Tibial artery (tissue), 4 donors: ENCODE measurements at regions not wholly inside any gene's neighbourhood (a gene's known extent, or its start where the extent isn't known, plus 50 kb on each side); places are given as distances from the start of the nearest gene placed in this dataset.

Experiments
- DNase-seq, 2 donors: peaks; one replicate each; pipeline ENCODE4 v3.0.0-alpha.2; 2019
- H3K27ac ChIP-seq, 2 donors: fragments of 200-600 bp; sonication (generic) in 1 of 2; 1 replicate in 1 of 2; 2 replicates in 1 of 2; pipeline ENCODE4 v1.5.1; 2018 to 2019; ENCODE audit warnings: mild to moderate bottlenecking in 1 of 2
- H3K27me3 ChIP-seq, 2 donors: fragments of 200-600 bp; sonication (generic) in 1 of 2; one replicate each; pipeline versions ENCODE4 v1.5.1 to v1.6.0; 2016 to 2019
- H3K36me3 ChIP-seq, 3 donors: fragments of 200-600 bp; sonication (generic) in 2 of 3; one replicate each; pipeline ENCODE4 v1.5.1; 2016 to 2019; ENCODE audit warnings: mild to moderate bottlenecking in 2 of 3
- H3K4me1 ChIP-seq, 4 donors: fragments of 200-600 bp; sonication (generic) in 2 of 4; 1 replicate in 3 of 4; 2 replicates in 1 of 4; pipeline ENCODE4 v1.5.1; 2016 to 2019
- H3K4me3 ChIP-seq, 2 donors: fragments of 200-600 bp; sonication (generic) in 1 of 2; 1 replicate in 1 of 2; 2 replicates in 1 of 2; pipeline ENCODE4 v1.5.1; 2018 to 2019; ENCODE audit warnings: mild to moderate bottlenecking in 2 of 2
- H3K9me3 ChIP-seq, 3 donors: fragments of 200-600 bp; sonication (generic) in 1 of 3; one replicate each; pipeline ENCODE4 v1.5.1; 2016 to 2019
- intact Hi-C: fragments of 100-400 bp; cut with DNase I; formaldehyde crosslinking; loops from one replicate; pipeline ENCODE4 v1.15.0; 2023; ENCODE audit warnings: low total_unique reads
- TF ChIP-seq, protein P1 (sequence below), 2 experiments: fragments of 200-600 bp in 1 of 2; fragments of 450-650 bp in 1 of 2; IDR thresholded peaks; one replicate each; pipeline ENCODE4 v1.5.1; 2017 to 2019; ENCODE audit warnings: antibody characterized with exemption in 2 of 2, mild to moderate bottlenecking in 1 of 2, moderate library complexity in 1 of 2

- intact Hi-C loops, result no loop called here
- no peaks in the 10 kb centered on the region for H3K27me3 ChIP-seq
- no peak for DNase-seq
- H3K36me3 ChIP-seq, result no peaks in the 10 kb centered on the region
- TF ChIP-seq, protein P1, sequence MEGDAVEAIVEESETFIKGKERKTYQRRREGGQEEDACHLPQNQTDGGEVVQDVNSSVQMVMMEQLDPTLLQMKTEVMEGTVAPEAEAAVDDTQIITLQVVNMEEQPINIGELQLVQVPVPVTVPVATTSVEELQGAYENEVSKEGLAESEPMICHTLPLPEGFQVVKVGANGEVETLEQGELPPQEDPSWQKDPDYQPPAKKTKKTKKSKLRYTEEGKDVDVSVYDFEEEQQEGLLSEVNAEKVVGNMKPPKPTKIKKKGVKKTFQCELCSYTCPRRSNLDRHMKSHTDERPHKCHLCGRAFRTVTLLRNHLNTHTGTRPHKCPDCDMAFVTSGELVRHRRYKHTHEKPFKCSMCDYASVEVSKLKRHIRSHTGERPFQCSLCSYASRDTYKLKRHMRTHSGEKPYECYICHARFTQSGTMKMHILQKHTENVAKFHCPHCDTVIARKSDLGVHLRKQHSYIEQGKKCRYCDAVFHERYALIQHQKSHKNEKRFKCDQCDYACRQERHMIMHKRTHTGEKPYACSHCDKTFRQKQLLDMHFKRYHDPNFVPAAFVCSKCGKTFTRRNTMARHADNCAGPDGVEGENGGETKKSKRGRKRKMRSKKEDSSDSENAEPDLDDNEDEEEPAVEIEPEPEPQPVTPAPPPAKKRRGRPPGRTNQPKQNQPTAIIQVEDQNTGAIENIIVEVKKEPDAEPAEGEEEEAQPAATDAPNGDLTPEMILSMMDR (IDR thresholded peaks at IDR 0.05), result no peak
- peaks cover 0 to 4% (median 0%) of the 10 kb centered on the region in 4 donors for H3K4me1 ChIP-seq
- H3K9me3 ChIP-seq, result no peaks in the 10 kb centered on the region
- no peak overlapping the region for H3K4me3 ChIP-seq
- peak overlapping the region in 1 of 2 donors; percentile 5 for H3K27ac ChIP-seq
These were observed 466.6 kb upstream of the DAB2 start for GRCh38 chr5:39891376-39891775.

DNA sequence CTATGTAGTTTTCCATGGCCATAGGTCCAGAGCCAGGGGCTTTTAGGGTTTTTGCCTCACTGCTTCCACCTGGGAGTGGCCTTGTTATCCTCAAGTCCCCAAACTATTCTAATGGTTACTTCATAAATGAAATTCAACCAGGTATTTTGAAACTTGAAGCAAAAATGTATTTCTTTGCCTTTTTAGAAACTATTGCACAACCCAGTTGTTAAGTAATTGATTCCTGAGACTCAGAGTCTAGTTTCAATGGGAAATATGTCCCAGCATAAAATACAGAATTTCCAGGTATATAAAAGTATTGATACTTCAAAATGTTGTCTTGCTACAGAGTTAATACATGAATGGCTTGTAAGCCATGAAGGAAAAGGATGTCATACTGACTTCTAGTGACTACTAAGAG lies 456.2 kb upstream of the DAB2 start:
- Histone ChIP-seq H3K9me3 (no peaks in the 10 kb centered on the region), H3K27me3 (no peaks in the 10 kb centered on the region), H3K36me3 (no peaks in the 10 kb centered on the region), H3K4me1 (no peaks in the 10 kb centered on the region), H3K4me3 (no peak overlapping the region), H3K27ac (no peak overlapping the region)
- DNase-seq, result no peak
- intact Hi-C loops, result no loop called here
- TF ChIP-seq, protein P1 (IDR thresholded peaks at IDR 0.05), result no peak

GRCh38 chr5:39877479-39877878 lies 452.7 kb upstream of the DAB2 start:
- H3K36me3 ChIP-seq, result no peaks in the 10 kb centered on the region
- DNase-seq, result no peak
- TF ChIP-seq, protein P1 (IDR thresholded peaks at IDR 0.05), result no peak
- no peaks in the 10 kb centered on the region for H3K27me3 ChIP-seq
- no peaks in the 10 kb centered on the region for H3K4me1 ChIP-seq
- H3K27ac ChIP-seq, result no peak overlapping the region
- H3K9me3 ChIP-seq, result no peaks in the 10 kb centered on the region
- intact Hi-C loops, result no loop called here
- H3K4me3 ChIP-seq, result no peak overlapping the region

DNA sequence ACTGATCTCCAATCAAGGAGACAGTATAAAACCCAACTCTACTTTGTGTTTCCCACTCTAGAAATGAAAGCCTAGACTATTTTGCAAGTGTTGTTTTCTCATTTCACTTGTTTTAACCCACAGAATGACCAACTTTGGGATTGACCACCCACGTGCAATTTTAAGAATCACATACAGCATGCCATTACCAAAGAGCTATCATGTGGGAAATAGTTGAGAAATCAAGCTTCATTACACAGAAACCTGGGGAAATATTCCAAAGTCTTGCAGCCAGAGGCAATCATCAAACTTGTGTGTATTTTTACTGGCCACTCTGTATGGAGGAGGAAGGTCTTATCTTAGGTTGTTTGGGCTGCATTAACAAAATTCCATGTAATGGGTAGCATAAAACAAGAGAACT lies 451.4 kb upstream of the DAB2 start:
- intact Hi-C loops, result no loop called here
- TF ChIP-seq, protein P1 (IDR thresholded peaks at IDR 0.05), result no peak

GRCh38 chr5:39870137-39870536 lies 445.4 kb upstream of the DAB2 start:
- intact Hi-C loops, result no loop called here
- no peak for DNase-seq
- Histone ChIP-seq H3K27me3 (no peaks in the 10 kb centered on the region), H3K4me3 (no peak overlapping the region), H3K36me3 (no peaks in the 10 kb centered on the region), H3K9me3 (no peaks in the 10 kb centered on the region), H3K27ac (no peak overlapping the region), H3K4me1 (no peaks in the 10 kb centered on the region)
- TF ChIP-seq, protein P1 (IDR thresholded peaks at IDR 0.05), result no peak

More for the DNA sequence above, 451.4 kb upstream of the DAB2 start:
- H3K27me3 ChIP-seq, result no peaks in the 10 kb centered on the region
- no peaks in the 10 kb centered on the region for H3K9me3 ChIP-seq
- no peaks in the 10 kb centered on the region for H3K4me1 ChIP-seq
- DNase-seq, result no peak
- H3K4me3 ChIP-seq, result no peak overlapping the region
- no peak overlapping the region for H3K27ac ChIP-seq
- H3K36me3 ChIP-seq, result no peaks in the 10 kb centered on the region

- no peak overlapping the region for H3K4me3 ChIP-seq
- no peaks in the 10 kb centered on the region for H3K36me3 ChIP-seq
- H3K9me3 ChIP-seq, result no peaks in the 10 kb centered on the region
- TF ChIP-seq, protein P1 (IDR thresholded peaks at IDR 0.05), result no peak
- H3K27me3 ChIP-seq, result no peaks in the 10 kb centered on the region
- H3K27ac ChIP-seq, result no peak overlapping the region
- no peak for DNase-seq
- no peaks in the 10 kb centered on the region for H3K4me1 ChIP-seq
- intact Hi-C loops, result no loop called here
These were observed 444.6 kb upstream of the DAB2 start for GRCh38 chr5:39869396-39869795.
